SK-N-SH treated with all-trans-retinoic acid at 6 μM for 48 hours (cell line): ENCODE measurements at regions not wholly inside any gene's neighbourhood (a gene's known extent, or its start where the extent isn't known, plus 50 kb on each side); places are given as distances from the start of the nearest gene placed in this dataset.
"Not testable (repeated sequence)": the region's sequence is repeated elsewhere in the genome, so short reads cannot be mapped to it uniquely, and the experiment has no call there.

ENCODE experiments used
- ATAC-seq: fragments of 200-7000 bp; cut with Tn5 transposase; 3 replicates; pipeline ENCODE4 v1.9.1; 2020; ENCODE audit warnings: mild to moderate bottlenecking, moderate library complexity
- ARNTL ChIP-seq: fragments of 450-650 bp; formaldehyde crosslinking; IDR thresholded peaks from 2 replicates; pipeline ENCODE4 v1.5.0; 2020; ENCODE audit warnings: low read depth, mild to moderate bottlenecking, moderate library complexity, borderline replicate concordance
- BACH2 ChIP-seq: fragments of 250-450 bp; sonication (Bioruptor Pico); IDR thresholded peaks from 2 replicates; pipeline ENCODE4 v1.9.0; 2021; ENCODE audit warnings: mild to moderate bottlenecking, borderline replicate concordance
- CREB5 ChIP-seq: fragments of 250-450 bp; sonication (Bioruptor Pico); IDR thresholded peaks from 2 replicates; pipeline ENCODE4 v1.5.1; 2020; ENCODE audit warnings: low read depth, mild to moderate bottlenecking, moderate library complexity
- CSDC2 ChIP-seq: fragments of 250-450 bp; sonication (Bioruptor Pico); IDR thresholded peaks from 2 replicates; pipeline ENCODE4 v1.5.0; 2020; ENCODE audit warnings: mild to moderate bottlenecking, moderate library complexity
- ESRRG ChIP-seq: fragments of 250-450 bp; sonication (Bioruptor Pico); IDR thresholded peaks from 2 replicates; pipeline ENCODE4 v1.6.1; 2021; ENCODE audit warnings: mild to moderate bottlenecking
- GLIS3 ChIP-seq: fragments of 250-450 bp; sonication (Bioruptor Pico); IDR thresholded peaks from 2 replicates; pipeline ENCODE4 v1.5.0; 2020; ENCODE audit warnings: mild to moderate bottlenecking, moderate library complexity
- ISL1 ChIP-seq: fragments of 250-450 bp; sonication (Bioruptor Pico); IDR thresholded peaks from 2 replicates; pipeline ENCODE4 v2.1.2; 2022; ENCODE audit warnings: mild to moderate bottlenecking, moderate library complexity
- OSR1 ChIP-seq: fragments of 250-450 bp; sonication (Bioruptor Pico); IDR thresholded peaks from 2 replicates; pipeline ENCODE4 v1.8.0; 2022; ENCODE audit warnings: moderate library complexity, mild to moderate bottlenecking, inconsistent platforms
- PATZ1 ChIP-seq: fragments of 250-450 bp; sonication (Bioruptor Pico); IDR thresholded peaks from 2 replicates; pipeline ENCODE4 v1.8.0; 2020; ENCODE audit warnings: mild to moderate bottlenecking, moderate library complexity, borderline replicate concordance
- PPARA ChIP-seq: fragments of 250-450 bp; sonication (Bioruptor Pico); IDR thresholded peaks from 2 replicates; pipeline ENCODE4 v1.5.0; 2020; ENCODE audit warnings: mild to moderate bottlenecking, borderline replicate concordance
- SNAI2 ChIP-seq: fragments of 250-450 bp; sonication (Bioruptor Pico); IDR thresholded peaks from 2 replicates; pipeline ENCODE4 v1.5.0; 2020; ENCODE audit warnings: mild to moderate bottlenecking, moderate library complexity
- TCF4 ChIP-seq: fragments of 250-450 bp; sonication (Bioruptor Pico); IDR thresholded peaks from 2 replicates; pipeline ENCODE4 v1.8.0; 2021; ENCODE audit warnings: mild to moderate bottlenecking, moderate library complexity, borderline replicate concordance
- TOX ChIP-seq: fragments of 250-450 bp; sonication (Bioruptor Pico); IDR thresholded peaks from 2 replicates; pipeline ENCODE4 v1.8.0; 2021; ENCODE audit warnings: mild to moderate bottlenecking, moderate library complexity, borderline replicate concordance
- TSHZ2 ChIP-seq: fragments of 250-450 bp; sonication (Bioruptor Pico); IDR thresholded peaks from 2 replicates; pipeline ENCODE4 v1.5.0; 2020; ENCODE audit warnings: mild to moderate bottlenecking, moderate library complexity
- ZFP3 ChIP-seq: fragments of 250-450 bp; sonication (Bioruptor Pico); IDR thresholded peaks from 2 replicates; pipeline ENCODE4 v1.5.0; 2020; ENCODE audit warnings: mild to moderate bottlenecking, moderate library complexity
- ZNF565 ChIP-seq: fragments of 450-650 bp; formaldehyde crosslinking; conservative IDR thresholded peaks from 2 replicates; pipeline ENCODE4 v1.5.0; 2020; ENCODE audit warnings: low read depth, mild to moderate bottlenecking, moderate library complexity
- ZNF70 ChIP-seq: fragments of 450-650 bp; formaldehyde crosslinking; IDR thresholded peaks from 2 replicates; pipeline ENCODE4 v1.5.0; 2020; ENCODE audit warnings: mild to moderate bottlenecking, moderate library complexity
- ZNF8 ChIP-seq: fragments of 450-650 bp; formaldehyde crosslinking; IDR thresholded peaks from 2 replicates; pipeline ENCODE4 v1.5.0; 2020; ENCODE audit warnings: mild to moderate bottlenecking, moderate library complexity

DNA sequence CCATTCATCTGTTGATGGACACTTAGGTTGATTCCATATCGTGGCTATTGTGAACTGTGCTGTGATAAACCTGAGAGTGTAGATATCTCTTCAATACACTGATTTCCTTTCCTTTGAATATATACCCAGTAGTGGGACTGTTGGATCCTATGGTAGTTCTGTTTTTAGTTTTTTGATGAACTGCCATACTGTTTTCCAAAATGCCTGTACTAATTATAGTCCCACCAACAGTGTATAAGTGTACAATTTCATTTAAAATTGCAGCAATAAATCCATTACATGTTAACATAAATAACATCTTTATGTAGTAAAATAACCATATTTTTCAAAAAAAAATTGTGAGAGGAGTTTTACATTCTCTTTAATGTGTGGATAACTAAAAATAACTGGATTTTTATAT lies 65.0 kb upstream of the SYT9 start:
- no peak for ATAC-seq
- TF ChIP-seq GLIS3 (CRISPR knock-in tag) (no peak), TOX (CRISPR knock-in tag) (no peak), ESRRG (CRISPR knock-in tag) (no peak), BACH2 (CRISPR knock-in tag) (no peak), ARNTL (no peak), OSR1 (CRISPR knock-in tag) (no peak), ZNF8 (CRISPR knock-in tag) (no peak), TCF4 (CRISPR knock-in tag) (no peak), SNAI2 (CRISPR knock-in tag) (no peak)
- TF ChIP-seq, all 23 proteins: peak for 0

- ATAC-seq: not testable (repeated sequence)
Observed at GRCh38 chr11:7192785-7193184, 58.9 kb upstream of the SYT9 start.

DNA sequence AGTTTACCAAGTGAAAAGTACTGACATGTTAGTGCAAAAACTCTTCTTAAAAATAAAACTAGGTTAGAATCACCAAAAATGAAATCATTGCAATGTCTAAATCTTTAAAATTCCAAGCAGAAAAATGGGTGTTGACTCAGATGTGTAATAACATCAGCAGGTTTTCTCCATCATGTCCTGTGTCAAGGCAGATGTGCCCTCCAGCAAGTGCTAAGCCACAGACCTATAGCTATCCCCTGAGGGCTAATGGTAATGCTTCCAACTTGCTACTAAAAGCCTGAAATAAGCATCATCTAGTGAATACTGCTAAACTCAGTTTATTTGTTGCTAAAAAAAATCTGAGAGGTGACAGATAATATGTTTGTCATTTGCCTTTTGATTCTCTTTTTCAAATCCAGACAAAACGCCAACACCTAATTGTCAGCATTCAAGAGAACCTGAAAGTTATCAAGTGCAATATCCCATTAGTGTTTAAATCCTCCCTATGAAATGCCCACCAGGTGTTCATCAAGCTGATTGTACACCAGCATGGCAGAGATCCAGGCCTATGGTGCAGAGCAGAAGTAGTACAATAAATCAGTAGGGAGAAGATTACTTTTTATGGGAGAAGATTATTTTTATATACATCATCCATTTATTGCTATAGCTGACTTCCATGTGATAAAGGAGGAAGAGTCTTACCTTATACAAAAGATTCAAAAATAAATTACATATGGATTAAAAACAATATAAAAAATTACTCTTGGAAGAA lies 55.1 kb upstream of the SYT9 start:
- ATAC-seq: no peak
- TF ChIP-seq OSR1 (CRISPR knock-in tag) (no peak), GLIS3 (CRISPR knock-in tag) (no peak), PPARA (CRISPR knock-in tag) (no peak), ARNTL (no peak), PATZ1 (no peak), ZFP3 (CRISPR knock-in tag) (no peak), TCF4 (CRISPR knock-in tag) (no peak), ESRRG (CRISPR knock-in tag) (no peak), ZNF70 (CRISPR knock-in tag) (no peak), CREB5 (CRISPR knock-in tag) (no peak), TSHZ2 (CRISPR knock-in tag) (no peak), SNAI2 (CRISPR knock-in tag) (no peak), BACH2 (CRISPR knock-in tag) (no peak), ISL1 (CRISPR knock-in tag) (no peak), CSDC2 (no peak), ZNF565 (CRISPR knock-in tag) (no peak)

DNA sequence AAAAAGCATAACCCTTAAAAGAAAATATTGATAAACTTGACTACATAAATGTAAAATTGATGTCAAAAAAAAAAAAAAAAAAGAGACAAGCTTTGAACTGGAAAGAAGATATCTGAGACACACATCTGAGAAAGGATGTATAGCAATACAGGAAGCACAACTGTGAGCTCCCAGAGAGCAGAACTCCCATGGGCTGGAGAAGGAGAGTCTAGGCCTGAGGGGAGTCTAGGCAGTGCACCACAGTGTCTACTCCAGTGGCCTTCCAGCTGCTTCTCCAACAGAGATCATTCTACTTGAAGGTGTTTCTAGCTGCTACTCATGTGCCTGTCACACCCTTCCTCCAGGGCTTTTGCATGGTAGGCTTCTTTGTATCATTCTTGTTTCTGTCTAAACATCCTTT lies 54.2 kb upstream of the SYT9 start:
- no peak for ATAC-seq
- TF ChIP-seq PPARA (CRISPR knock-in tag) (no peak), GLIS3 (CRISPR knock-in tag) (no peak)
